Activated T-helper 1 cell treated with Interleukin-2 at 50 U/mL for 16 hours (primary cell): ENCODE measurements at regions not wholly inside any gene's neighbourhood (a gene's known extent, or its start where the extent isn't known, plus 50 kb on each side); places are given as distances from the start of the nearest gene placed in this dataset.
"Not testable (repeated sequence)": the region's sequence is repeated elsewhere in the genome, so short reads cannot be mapped to it uniquely, and the experiment has no call there.

Experiments
- DNase-seq: peaks from one replicate; pipeline ENCODE4 v3.0.0-alpha.2; 2020; ENCODE audit warnings: low read depth

DNA sequence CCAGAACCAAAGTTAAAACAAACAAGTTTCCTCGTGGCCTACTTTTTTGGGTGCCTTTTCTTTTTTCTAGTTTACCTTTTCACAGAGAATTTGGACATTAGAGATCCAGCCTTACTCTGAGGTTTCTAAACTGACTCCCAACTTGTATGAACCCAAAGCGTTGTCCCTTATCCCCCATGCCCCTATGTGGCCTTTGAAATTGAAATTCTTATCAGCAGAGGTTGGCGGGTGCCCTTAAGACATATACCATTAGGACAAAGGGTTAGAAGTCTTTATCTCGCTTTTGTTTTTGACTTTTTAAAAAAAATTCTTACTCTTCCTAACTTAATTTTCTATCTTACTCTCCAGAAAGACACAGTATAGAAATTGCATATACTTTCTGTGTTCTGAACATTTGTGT is 76.3 kb upstream of the C7orf33 start:
- DNase-seq: no peak

DNA sequence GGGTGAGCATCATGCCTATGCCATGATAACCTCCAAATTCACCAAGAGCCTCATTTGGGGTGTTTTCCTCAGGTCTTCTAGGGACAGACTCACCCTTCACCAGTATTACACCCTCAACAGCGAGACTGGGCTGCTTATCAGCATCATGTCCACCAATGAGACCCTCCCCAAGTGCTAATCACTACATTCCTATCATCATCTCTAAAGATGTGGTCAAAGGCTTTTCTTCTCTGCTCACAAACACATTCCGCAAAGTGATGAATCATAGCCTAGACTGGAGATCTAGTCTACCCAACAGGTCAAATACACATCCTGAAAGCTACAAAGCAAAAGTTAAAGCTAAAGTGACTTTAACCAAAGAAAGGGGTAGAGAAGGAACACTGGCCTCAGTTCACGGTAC is 75.3 kb upstream of the C7orf33 start:
- DNase-seq: no peak

DNA sequence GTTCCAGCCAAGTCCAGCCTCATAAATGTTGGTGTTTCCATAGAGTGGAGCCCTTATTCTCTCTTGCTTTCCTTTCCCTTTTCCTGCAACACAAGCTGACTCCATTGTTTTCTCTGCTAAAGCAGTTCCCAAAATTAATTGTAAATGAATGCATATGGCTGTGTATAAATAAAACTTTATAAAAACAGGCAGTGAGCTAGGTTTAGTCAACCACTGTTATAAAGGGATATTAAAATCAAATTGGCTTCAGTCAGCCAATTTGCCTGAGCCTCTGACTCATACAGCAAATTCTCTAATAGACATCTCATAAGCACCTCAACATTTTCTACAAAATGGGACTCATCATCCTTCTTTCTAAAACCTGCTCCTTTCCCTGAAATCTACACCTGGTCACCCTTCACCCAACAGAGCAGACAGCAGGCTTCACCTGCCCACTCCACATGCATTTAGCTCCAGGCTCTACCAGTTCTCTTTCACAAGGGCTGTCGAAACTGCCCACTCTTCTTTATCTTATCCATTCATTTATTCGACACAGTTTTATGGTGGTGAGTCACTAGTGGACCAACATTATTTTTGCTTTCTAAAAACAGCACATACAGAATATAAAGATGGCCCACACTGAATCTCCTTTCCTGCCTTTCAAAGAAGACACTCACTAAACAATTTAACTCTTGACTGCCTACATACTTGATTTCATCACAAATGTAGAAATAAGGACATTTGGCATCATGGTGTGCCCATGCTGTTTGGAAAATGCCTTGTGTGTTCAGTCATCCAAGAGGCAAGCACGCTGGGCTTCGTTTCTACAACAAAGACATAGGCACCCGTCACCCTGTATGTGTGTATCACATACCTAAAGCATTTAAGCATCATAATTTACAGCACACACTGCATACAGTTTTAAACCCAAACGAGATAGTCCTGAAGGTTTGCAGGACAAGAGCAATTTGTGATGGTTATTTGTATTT is 74.6 kb upstream of the C7orf33 start:
- DNase-seq: no peak

DNA sequence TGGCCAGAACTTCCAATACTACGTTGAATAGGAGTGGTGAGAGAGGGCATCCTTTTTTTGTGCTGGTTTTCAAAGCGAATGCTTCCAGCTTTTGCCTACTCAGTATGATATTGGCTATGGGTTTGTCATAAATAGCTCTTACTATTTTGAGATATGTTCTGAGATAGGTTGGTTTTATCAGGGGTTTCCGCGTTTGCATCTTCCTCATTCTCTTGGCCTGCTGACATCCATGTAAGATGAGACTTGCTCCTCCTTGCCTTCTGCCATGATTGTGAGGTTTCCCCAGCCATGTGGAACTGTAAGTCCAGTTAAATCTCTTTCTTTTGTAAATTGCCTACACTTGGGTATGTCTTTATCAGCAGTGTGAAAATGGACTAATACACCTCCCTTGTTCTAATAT is 71.2 kb upstream of the C7orf33 start:
- not testable (repeated sequence) for DNase-seq

DNA sequence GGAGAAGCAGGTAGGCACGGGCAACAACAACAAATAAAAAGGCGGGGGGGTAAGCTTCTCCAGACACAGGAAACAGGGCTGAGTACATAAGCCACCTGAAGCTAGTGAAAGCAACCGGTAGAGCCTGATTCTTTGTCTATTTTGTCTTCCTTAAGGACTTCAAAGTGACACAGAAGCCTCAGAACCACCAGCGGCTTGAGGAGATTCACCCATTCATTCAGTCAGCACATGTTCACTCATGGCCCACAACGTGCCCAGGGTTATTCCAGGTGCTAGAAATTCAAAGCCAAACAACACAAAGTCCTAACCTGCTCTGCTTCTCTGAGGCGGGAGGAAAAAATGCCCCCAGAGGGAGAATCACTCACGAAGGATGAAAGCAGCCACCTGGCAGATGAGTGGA is 69.3 kb upstream of the C7orf33 start:
- DNase-seq: no peak

DNA sequence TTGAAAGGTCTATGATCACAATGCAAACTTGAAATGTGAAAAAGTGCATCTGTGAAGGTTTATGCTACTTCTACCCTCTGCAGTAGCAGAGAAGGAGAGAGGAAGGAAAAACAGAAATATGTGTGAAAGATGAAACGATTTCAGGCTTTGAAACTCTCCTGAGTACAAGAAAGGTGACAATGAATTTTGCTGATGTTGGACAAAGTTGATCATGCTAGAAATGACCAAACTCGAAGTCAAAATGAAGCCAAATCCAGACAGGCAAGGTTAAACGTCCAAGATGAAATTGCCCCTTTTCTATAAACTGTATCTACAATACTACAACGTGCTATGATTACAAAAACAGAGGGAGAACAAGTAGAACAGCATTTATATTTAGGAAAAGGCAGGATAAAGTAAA is 67.0 kb upstream of the C7orf33 start:
- no peak for DNase-seq

DNA sequence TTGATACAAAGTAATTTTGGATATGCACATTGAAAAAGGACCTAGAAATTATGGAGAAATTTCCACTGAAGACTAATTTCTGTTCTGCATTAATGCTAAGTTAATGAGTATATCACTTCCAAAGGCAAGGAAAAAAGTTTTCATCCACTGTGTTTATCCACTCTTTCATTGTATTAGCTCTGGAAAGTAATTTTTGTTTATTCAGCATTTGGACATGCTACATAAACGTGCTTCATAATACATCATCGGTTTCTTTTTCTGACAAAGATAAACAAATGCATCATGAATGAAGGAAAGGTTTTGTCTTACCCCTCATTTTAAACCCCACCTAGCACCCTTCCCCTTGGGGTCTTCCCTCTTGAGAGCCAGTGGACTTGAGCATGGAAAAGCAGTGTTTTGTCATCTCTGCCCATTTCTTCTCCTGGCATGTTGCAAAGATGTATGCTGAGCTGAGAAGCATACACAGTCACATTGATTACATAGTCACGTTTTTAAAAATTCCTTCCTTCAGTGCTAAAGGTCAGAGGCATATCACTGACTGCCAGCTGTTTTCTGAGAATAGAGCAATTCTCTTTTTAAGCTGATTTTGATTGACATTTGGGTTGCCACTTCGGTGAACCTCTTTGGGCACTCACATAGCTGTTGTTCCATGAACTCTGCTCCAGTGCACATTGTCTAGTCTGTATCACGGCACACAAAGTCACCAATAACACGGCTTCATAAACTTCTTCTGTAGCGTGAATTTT is 65.9 kb upstream of the C7orf33 start:
- no peak for DNase-seq

DNA sequence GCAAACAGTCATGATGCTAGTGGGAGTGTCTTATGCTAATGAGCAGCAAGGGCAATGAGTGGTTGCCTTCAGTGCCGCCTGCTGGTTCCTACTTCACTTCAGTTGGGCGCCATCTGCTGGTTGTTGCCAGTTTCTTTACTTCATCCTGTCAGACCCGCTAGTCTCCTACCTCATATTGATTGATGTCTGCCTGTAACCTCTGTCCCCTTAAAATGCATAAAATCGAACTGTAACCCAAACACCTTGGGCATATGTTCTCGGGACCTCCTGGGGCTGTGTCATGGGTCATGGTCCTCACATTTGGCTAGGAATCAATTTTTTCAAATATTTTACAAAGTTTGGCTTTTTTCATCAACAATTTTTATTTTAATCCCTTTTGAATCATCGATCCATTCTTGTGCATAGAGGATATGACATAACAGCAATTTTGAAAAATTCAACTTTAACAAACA is 62.8 kb upstream of the C7orf33 start:
- DNase-seq: peak; percentile 58

DNA sequence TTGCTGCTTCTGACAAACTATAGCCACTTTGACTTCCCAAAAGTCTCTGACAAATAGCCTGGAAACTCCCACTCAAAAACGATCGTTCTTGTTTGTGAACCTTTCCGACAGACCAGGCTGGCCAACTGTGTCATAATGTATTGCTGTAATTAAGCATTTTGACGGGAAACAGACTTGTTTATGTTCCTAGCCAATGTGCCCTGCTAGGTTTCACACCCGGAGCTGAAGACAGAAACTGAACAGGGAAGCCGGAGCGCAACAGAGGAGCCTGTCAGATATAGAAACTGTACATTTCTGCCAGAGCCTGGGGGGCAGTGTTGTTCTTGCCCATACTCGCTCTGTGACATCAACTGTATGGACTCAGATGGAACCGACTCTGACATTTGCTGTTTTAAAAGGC is 55.3 kb upstream of the C7orf33 start:
- DNase-seq: no peak

DNA sequence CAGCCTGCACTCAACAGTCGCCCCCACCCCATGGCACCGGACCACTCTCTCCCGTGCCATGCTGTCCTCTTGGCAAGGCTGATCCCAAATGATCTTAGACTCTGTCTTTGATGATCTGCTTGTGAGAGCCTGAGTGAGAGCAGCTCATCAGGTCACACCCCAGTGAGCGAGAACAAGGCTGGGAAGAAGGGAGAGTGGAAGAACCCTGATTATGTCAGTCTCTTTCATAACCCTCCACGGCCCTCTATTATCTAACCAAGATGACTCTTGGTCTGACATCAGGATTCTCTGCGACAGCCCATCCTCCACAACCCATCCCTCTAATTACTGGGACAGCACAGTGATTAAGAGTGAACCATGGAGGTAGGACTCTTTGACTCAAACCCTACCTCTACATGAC is 53.1 kb upstream of the C7orf33 start:
- no peak for DNase-seq

DNA sequence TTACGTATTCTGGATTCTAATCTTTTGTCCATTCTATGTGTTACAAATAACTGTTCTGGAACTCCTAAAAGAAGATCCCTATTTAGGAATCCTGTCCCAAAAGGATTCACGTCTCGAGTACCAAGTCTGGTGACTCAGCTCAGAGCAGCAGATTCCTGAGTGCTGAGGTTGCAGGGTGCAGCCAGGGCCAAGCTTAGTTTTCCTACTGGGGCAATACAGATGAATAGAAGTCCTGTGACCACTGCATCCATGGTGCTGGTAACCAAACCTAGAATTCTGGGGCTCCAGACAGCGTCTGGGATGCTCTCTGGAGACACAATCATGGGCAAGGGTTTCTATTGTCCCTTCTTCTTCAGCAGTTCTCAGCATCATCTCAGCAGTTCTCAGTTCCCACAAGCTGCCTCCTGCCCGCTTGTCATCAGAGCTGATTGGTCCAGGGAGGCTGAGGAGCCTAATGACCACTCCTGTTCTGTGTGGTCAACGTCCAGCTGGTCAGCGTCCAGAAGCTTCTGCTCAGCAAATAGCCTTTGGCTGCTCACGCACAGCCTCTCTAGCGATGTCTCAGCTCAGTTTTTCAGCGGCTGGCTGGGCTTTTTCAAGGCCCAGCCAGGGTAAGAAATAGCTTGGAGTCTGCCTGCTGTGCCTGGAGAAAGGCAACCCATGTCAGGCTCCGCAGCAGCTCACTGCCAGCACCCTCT is 50.4 kb upstream of the C7orf33 start:
- DNase-seq: no peak
